SK-N-DZ (cell line): ENCODE measurements at regions not wholly inside any gene's neighbourhood (a gene's known extent, or its start where the extent isn't known, plus 50 kb on each side); places are given as distances from the start of the nearest gene placed in this dataset.
A peak's percentile ranks its signal among the peaks of the same experiment; 100 is the strongest.

Source experiments
- DNase-seq: peaks from one replicate; pipeline ENCODE4 v3.0.0-alpha.2; 2015; ENCODE audit warnings: low spot score
- small RNA-seq, 2 experiments: library from RNA; depleted of rRNA; stranded (forward); fragments of <200 nt; gene quantifications; one replicate each; pipeline ENCODE3, GENCODE V24; 2014

- no peak for DNase-seq
Observed at GRCh38 chr18:52278191-52278590, 61.8 kb upstream of the DCC start.

GRCh38 chr18:52280702-52281101 is 59.3 kb upstream of the DCC start:
- no peak for DNase-seq

- DNase-seq = no peak
Observed at GRCh38 chr18:52283927-52284326, 56.1 kb upstream of the DCC start.

- no peak for DNase-seq
Observed at GRCh38 chr18:52286675-52287074, 53.3 kb upstream of the DCC start.

- DNase-seq = no peak
Observed at GRCh38 chr18:52287151-52287550, 52.8 kb upstream of the DCC start.

- peak; percentile 1 for DNase-seq
Observed at GRCh38 chr18:52288403-52289004, 51.5 kb upstream of the DCC start.

- DNase-seq = no peak
Observed at GRCh38 chr18:52289392-52289791, 50.6 kb upstream of the DCC start.

Small RNAs in the stretch of these regions (small RNA-seq; reads per million reads assigned to genes)
- gene RNU1-46P = 0.03 to 0.09 reads per million in 2 experiments
